Spleen (tissue), 7 donors: ENCODE measurements at regions not wholly inside any gene's neighbourhood (a gene's known extent, or its start where the extent isn't known, plus 50 kb on each side); places are given as distances from the start of the nearest gene placed in this dataset.

Source experiments
- CTCF ChIP-seq, 11 experiments: fragments of 200-600 bp in 7 of 11; fragments of 450-650 bp in 4 of 11; sonication (generic) in 4 of 11; IDR thresholded peaks in 8 of 11; conservative IDR thresholded peaks in 3 of 11; 1 replicate in 7 of 11; 2 replicates in 4 of 11; pipeline versions ENCODE4 v1.4.0 to v1.8.0; 2016 to 2021; ENCODE audit warnings: antibody characterized with exemption in 11 of 11, inconsistent platforms in 4 of 11, mild to moderate bottlenecking in 1 of 11
- POLR2A ChIP-seq, 3 donors: fragments of 450-650 bp; IDR thresholded peaks; one replicate each; pipeline ENCODE4 v1.5.1; 2017; ENCODE audit warnings: antibody characterized with exemption in 3 of 3, mild to moderate bottlenecking in 1 of 3
- POLR2AphosphoS5 ChIP-seq, 3 donors: sonication (generic); formaldehyde crosslinking; IDR thresholded peaks; one replicate each; pipeline ENCODE4 v1.5.1; 2017; ENCODE audit warnings: antibody characterized with exemption in 3 of 3
- donor health status: DM: no; HTN: no; CAD: no; lungs with moderate emphysema.
- donor health status: DM: no; HTN: no; CAD: no.
- donor health status: DM: no; HTN: no; CAD: no.

GRCh38 chr2:78011251-78011650 lies 489.1 kb upstream of the LRRTM4 start:
- TF ChIP-seq CTCF (IDR thresholded peaks at IDR 0.05 in 8 of 11, conservative IDR thresholded peaks at IDR 0.05 in 3 of 11) (no peak), POLR2A (IDR thresholded peaks at IDR 0.05) (no peak), POLR2AphosphoS5 (IDR thresholded peaks at IDR 0.05) (no peak)
